ENCODE measurements at regions not wholly inside any gene's neighbourhood (a gene's known extent, or its start where the extent isn't known, plus 50 kb on each side); places are given as distances from the start of the nearest gene placed in this dataset.

DNA sequence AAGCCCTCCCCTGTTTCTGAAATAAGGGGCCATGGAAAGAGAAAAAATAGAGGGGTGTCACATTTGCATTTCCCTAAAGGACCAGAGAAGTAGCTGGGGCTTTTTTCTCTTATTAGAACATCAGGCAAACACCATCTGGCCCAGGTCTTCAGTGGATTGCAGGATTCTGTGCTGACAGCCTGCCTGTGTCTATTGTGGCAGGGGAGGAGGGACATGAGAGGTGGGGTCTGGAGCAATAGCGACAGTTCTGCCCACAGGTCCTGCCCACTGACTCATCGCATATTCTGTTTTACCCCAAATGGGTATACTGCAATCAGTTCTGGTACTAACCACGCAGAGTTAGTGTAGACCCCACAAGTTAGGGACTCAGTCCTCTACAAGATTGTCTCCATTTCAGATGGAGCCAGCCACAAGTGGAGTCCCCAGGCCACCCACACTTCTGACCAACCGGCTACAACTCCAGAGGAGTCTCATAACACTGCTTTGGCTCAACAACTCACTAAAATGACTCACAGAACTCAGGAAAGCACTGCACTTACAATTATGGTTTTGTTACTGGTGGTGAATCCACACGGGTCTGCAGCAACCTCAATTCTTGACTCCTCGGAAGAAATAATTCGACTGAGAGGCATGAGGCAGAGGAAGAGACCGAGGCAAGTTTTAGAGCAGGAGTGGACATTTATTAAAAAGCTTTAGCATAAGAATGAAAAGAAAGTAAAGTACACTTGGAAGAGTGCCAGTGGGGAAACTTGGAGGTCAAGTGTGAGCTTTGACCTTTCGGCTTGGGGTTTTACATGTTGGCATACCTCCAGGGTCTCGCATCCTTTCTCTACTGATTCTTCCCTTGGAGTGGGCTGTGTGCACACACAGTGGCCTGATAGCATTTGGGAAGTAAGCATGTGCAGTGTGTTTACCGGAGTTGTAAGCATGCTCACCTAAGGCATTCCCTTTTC, 146.4 kb upstream of the SPATS2L start:
- WGBS, result 81% methylated on average over 11 of the region's 11 CpGs
- peaks cover 14% of the 10 kb centered on the region for H3K9me3 ChIP-seq (ENCODE audit: insufficient read depth, low read depth, low read length)
- H3K9ac ChIP-seq (ENCODE audit: low read depth, low read length), result no peak overlapping the region
- H3K36me3 ChIP-seq (ENCODE audit: insufficient read depth, low read length), result no peaks in the 10 kb centered on the region
- H3K4me3 ChIP-seq (ENCODE audit: low read length), result no peak overlapping the region
- H3K4me1 ChIP-seq (ENCODE audit: insufficient read depth, low read length), result peaks cover 18% of the 10 kb centered on the region
- H3K27ac ChIP-seq (ENCODE audit: low read depth, low read length), result peak overlapping the region; percentile 71; the same call in 1 of the 2 replicates
- no peaks in the 10 kb centered on the region for H3K27me3 ChIP-seq (ENCODE audit: insufficient read depth, low read length)

DNA sequence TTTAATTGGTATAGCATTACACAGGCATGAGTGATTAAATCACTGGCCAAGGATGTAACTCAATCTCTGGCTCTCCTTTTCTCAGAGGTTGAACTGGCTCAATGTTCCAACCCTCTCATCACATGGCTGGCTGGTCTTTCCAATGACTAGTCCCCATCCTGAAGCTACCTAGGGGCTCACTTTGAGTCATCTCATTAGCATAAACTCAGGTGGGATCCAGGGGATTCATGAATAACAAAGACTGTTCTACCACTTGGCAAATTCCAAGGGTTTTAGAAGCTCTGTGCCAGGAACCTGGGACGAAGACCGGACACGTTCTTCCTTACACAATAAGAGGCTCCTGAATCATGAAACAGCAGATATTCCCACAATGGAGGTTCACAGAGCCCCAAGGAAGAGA, 145.0 kb upstream of the SPATS2L start:
- H3K27me3 ChIP-seq (ENCODE audit: insufficient read depth, low read length), result no peaks in the 10 kb centered on the region
- 87% methylated on average over 3 of the region's 3 CpGs for whole genome bisulfite sequencing
- H3K9me3 ChIP-seq (ENCODE audit: insufficient read depth, low read depth, low read length), result peaks cover 20% of the 10 kb centered on the region
- no peak overlapping the region for H3K9ac ChIP-seq (ENCODE audit: low read depth, low read length)
- H3K36me3 ChIP-seq (ENCODE audit: insufficient read depth, low read length), result no peaks in the 10 kb centered on the region; the same call in 1 of the 2 replicates
- H3K4me1 ChIP-seq (ENCODE audit: insufficient read depth, low read length), result peaks cover 18% of the 10 kb centered on the region
- no peak overlapping the region for H3K27ac ChIP-seq (ENCODE audit: low read depth, low read length)
- no peak overlapping the region for H3K4me3 ChIP-seq (ENCODE audit: low read length)

DNA sequence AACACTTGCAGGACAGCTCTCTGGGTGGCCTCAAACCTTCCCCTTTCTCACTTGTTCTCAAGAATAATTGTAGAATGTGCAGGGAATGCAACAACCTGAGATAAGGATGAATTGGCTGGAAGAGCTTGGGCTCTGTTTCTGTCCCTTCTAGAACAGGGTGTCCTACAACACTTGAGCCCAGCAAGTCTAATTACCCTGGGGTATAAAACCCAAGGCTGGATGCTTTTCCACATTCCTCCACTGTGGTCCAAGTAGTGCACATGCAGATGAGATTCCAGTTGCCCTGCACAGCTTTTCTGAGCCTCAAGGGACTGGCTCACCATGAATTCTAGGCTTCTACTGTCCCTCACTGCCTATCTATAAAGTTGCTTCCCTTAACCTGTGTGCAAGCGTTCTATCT, 140.8 kb upstream of the SPATS2L start:
- Histone ChIP-seq H3K9ac (ENCODE audit: low read depth, low read length) (no peak overlapping the region), H3K4me3 (ENCODE audit: low read length) (no peak overlapping the region), H3K4me1 (ENCODE audit: insufficient read depth, low read length) (peaks cover 13% of the 10 kb centered on the region), H3K36me3 (ENCODE audit: insufficient read depth, low read length) (no peaks in the 10 kb centered on the region; the same call in 1 of the 2 replicates), H3K27me3 (ENCODE audit: insufficient read depth, low read length) (no peaks in the 10 kb centered on the region), H3K27ac (ENCODE audit: low read depth, low read length) (no peak overlapping the region), H3K9me3 (ENCODE audit: insufficient read depth, low read depth, low read length) (peaks cover 20% of the 10 kb centered on the region)
- 96% methylated on average over 1 of the region's 1 CpG for WGBS

DNA sequence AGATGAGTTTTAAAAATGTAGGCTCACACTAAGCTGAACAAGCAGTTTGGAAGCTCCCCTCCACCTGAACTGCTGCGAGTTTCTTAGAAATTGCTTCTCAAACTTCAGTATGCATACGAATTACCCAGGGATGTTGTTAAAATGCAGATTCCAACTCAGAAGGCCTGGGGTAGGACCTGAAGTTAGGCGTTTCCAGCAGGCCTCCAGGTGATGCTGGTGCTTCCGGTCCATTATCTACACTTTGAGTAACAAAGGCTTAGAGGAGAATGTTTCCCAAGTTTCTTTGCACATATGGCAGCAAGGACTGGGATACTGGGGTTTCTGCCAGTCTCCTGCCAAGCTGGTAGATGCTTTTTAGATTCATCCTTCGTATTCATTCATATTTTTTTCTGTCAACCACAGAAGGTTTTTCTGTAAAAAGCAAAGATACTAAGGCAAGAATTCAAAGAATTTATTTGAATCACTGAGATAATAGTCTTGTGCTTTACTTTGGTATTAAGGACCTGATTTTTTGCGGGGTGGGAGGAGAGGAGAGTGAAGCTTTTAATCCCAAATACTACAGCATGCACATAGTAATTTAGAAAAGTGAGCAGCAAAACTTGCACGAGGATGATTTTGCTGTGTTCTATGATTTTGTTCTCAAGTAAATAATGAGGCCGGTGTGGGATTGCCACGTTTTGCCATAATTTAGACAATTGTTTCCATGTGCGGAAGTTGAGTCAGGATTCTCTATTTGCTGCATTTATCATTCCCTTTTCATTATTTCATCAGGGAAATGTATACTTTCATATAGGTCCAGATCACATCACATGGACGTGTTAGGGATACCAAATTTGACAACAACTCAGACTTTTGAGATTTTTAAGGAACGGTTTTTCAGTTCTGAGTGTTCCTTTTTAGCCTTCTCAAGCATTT, 137.6 kb upstream of the SPATS2L start:
- Histone ChIP-seq H3K27ac (ENCODE audit: low read depth, low read length) (peak overlapping the region; percentile 39; the same call in 1 of the 2 replicates), H3K9me3 (ENCODE audit: insufficient read depth, low read depth, low read length) (0 out of 2 replicates have a peak, but pooled peaks cover 7% of the 10 kb centered on the region), H3K4me1 (ENCODE audit: insufficient read depth, low read length) (peaks cover 13% of the 10 kb centered on the region), H3K4me3 (ENCODE audit: low read length) (no peak overlapping the region), H3K27me3 (ENCODE audit: insufficient read depth, low read length) (no peaks in the 10 kb centered on the region), H3K36me3 (ENCODE audit: insufficient read depth, low read length) (no peaks in the 10 kb centered on the region; the same call in 1 of the 2 replicates), H3K9ac (ENCODE audit: low read depth, low read length) (peak overlapping the region; percentile 7; the same call in 1 of the 2 replicates)
- WGBS, result 75% methylated on average over 12 of the region's 12 CpGs

DNA sequence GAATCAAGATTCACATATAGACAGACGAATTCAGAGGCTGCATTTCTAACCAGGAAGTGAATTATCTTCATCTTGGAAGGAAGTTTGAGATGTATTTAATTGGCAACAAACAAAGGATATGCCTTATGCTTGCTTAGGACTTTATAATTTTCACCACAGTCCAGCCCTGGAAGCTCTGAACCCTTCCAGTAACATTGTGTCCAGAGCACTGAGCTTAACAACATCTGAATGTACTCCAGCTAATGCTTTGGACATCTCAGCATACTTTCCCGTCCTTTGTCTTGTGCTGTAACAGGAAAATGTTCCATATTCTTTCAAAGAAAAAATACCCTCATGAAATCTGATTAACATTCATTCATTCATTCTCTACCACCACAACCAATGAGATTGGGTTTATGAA, 136.3 kb upstream of the SPATS2L start:
- Histone ChIP-seq H3K4me1 (ENCODE audit: insufficient read depth, low read length) (peaks cover 13% of the 10 kb centered on the region), H3K9ac (ENCODE audit: low read depth, low read length) (no peak overlapping the region), H3K9me3 (ENCODE audit: insufficient read depth, low read depth, low read length) (0 out of 2 replicates have a peak, but pooled peaks cover 7% of the 10 kb centered on the region), H3K27ac (ENCODE audit: low read depth, low read length) (no peak overlapping the region), H3K36me3 (ENCODE audit: insufficient read depth, low read length) (no peaks in the 10 kb centered on the region; the same call in 1 of the 2 replicates), H3K4me3 (ENCODE audit: low read length) (no peak overlapping the region), H3K27me3 (ENCODE audit: insufficient read depth, low read length) (no peaks in the 10 kb centered on the region)
- 96% methylated on average over 2 of the region's 2 CpGs for WGBS

DNA sequence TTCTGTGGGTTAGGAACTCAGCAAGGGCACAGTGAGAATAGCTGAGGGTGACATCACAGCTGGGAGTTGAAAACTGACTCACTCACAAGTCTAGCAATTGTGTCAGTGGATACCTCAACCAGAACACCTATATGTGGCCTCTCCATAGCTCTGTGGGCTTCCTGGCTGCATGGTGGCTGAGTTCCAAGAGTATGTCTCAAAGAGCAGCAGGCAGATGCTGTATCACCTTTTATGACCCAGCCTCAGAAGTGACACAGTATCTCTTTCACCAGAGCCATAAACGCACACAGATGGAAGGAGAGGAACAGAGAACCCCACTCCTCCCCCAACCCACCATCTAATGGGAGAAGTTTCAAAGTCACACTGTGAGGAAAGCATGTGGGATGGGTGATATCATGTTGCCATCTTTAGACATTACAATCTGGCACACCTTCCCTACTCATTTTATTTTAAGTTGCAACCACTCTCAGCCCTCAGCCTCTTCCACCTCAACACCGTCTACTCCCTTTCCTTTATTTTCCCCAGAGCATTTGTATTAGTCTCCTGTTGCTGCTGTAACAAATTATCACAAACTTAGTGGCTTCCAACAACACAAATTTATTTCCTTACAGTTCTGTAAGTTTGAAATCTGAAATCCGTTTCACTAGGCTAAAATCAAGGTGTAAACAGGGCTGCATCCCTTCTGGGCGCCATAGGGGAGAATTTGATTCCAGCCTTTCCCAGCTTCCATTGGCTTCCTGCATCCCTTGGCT, 134.6 kb upstream of the SPATS2L start:
- Histone ChIP-seq H3K36me3 (ENCODE audit: insufficient read depth, low read length) (no peaks in the 10 kb centered on the region), H3K4me1 (ENCODE audit: insufficient read depth, low read length) (peaks cover 13% of the 10 kb centered on the region), H3K4me3 (ENCODE audit: low read length) (no peak overlapping the region), H3K9me3 (ENCODE audit: insufficient read depth, low read depth, low read length) (no peaks in the 10 kb centered on the region), H3K9ac (ENCODE audit: low read depth, low read length) (no peak overlapping the region), H3K27me3 (ENCODE audit: insufficient read depth, low read length) (no peaks in the 10 kb centered on the region), H3K27ac (ENCODE audit: low read depth, low read length) (no peak overlapping the region)
- WGBS, result 94% methylated on average over 3 of the region's 4 CpGs

DNA sequence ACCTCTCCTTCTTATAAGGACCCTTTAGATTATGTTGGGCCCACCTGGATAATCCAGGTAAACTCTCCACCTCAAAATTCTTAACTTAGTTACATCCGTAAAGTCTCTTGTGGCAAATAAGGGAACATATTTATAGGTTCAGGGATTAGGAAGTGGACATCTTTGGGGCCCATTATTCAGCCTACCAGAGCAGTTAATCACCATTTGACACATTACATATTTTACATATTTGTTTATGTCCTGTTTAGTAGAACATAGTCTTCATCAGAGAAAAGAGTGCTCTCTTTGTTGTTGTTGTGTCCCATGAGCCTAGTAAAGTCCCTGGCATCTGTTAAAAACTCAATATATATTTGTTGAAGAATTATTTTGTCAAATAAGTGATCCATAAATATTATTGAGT, 134.0 kb upstream of the SPATS2L start:
- 100% methylated on average over 1 of the region's 1 CpG for WGBS
- Histone ChIP-seq H3K27ac (ENCODE audit: low read depth, low read length) (no peak overlapping the region), H3K4me1 (ENCODE audit: insufficient read depth, low read length) (peaks cover 14% of the 10 kb centered on the region), H3K9me3 (ENCODE audit: insufficient read depth, low read depth, low read length) (no peaks in the 10 kb centered on the region), H3K27me3 (ENCODE audit: insufficient read depth, low read length) (no peaks in the 10 kb centered on the region), H3K4me3 (ENCODE audit: low read length) (no peak overlapping the region), H3K36me3 (ENCODE audit: insufficient read depth, low read length) (no peaks in the 10 kb centered on the region), H3K9ac (ENCODE audit: low read depth, low read length) (no peak overlapping the region)

DNA sequence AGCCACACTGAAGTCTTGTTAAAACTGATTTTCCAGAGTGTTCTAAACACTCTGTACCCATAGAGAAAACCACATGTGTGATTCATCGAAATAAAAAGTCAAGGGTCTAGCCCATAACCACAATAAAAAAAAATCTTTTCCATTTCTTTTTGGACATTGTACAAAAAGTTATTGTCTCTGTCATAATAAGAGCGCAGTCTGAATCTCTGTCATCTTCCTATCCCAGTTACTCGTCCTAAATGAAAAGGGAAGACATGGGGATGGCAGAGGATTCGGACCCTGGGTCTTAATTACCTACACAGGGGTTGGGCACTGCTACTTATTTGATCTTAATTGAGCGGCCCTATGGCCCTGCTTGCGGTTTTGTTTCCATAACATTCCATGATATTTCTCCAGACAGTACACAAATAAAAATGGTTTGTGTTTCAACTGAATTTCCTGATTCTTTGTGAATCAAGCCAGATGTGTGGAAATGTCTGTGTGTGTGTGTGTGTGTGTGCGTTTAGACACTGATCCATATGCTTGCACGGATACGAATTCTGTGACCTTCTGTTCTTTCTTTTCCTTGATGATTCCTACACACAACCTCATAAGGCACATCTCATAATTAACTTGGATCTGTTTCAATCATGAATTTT, 133.4 kb upstream of the SPATS2L start:
- Histone ChIP-seq H3K4me1 (ENCODE audit: insufficient read depth, low read length) (peaks cover 17% of the 10 kb centered on the region), H3K4me3 (ENCODE audit: low read length) (no peak overlapping the region)

DNA sequence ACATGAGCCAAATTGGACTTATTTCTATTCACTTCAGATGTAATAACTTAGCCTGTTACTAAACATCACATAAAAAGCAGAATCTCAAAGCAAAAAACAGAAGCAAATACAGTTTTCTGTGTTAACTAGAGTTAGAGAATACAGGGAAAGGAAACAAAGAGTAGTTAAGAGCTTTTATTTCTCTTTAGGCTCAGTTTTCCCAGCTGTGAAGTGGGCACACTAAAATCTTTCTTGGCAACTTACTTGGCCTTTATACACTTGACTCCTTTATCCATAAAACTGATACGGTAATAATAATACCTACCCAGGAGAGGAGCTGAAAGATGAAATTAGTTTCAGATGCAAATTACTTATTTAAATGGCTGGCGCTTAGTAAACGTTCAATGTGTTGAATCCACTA, 132.8 kb upstream of the SPATS2L start:
- Histone ChIP-seq H3K27me3 (ENCODE audit: insufficient read depth, low read length) (no peaks in the 10 kb centered on the region), H3K27ac (ENCODE audit: low read depth, low read length) (no peak overlapping the region), H3K9ac (ENCODE audit: low read depth, low read length) (no peak overlapping the region), H3K9me3 (ENCODE audit: insufficient read depth, low read depth, low read length) (no peaks in the 10 kb centered on the region), H3K36me3 (ENCODE audit: insufficient read depth, low read length) (no peaks in the 10 kb centered on the region), H3K4me3 (ENCODE audit: low read length) (no peak overlapping the region), H3K4me1 (ENCODE audit: insufficient read depth, low read length) (peaks cover 11% of the 10 kb centered on the region)
- no CpG with 5 or more reads among the region's 3 CpGs for WGBS

More for the DNA sequence above, 133.4 kb upstream of the SPATS2L start:
- Histone ChIP-seq H3K36me3 (ENCODE audit: insufficient read depth, low read length) (no peaks in the 10 kb centered on the region), H3K9me3 (ENCODE audit: insufficient read depth, low read depth, low read length) (no peaks in the 10 kb centered on the region), H3K9ac (ENCODE audit: low read depth, low read length) (no peak overlapping the region), H3K27me3 (ENCODE audit: insufficient read depth, low read length) (no peaks in the 10 kb centered on the region), H3K27ac (ENCODE audit: low read depth, low read length) (no peak overlapping the region)
- 95% methylated on average over 9 of the region's 9 CpGs for WGBS

Measured in HUES64 (cell line).